Heart right ventricle (tissue), 16 donors: ENCODE measurements at regions not wholly inside any gene's neighbourhood (a gene's known extent, or its start where the extent isn't known, plus 50 kb on each side); places are given as distances from the start of the nearest gene placed in this dataset.

ENCODE experiments used
- ATAC-seq, 8 donors: fragments of 200-7000 bp; cut with Tn5 transposase; one replicate each; pipeline ENCODE4 v1.9.1; 2020; ENCODE audit warnings: mild to moderate bottlenecking in 8 of 8, moderate library complexity in 8 of 8, moderate number of reproducible peaks in 1 of 8
- DNase-seq, 2 donors: peaks; one replicate each; pipeline ENCODE4 v3.0.0-alpha.2; 2020
- H3K27ac ChIP-seq, 10 donors: fragments of 200-600 bp; sonication (generic) in 2 of 10; one replicate each; pipeline versions ENCODE4 v1.5.0 to v1.8.0; 2020 to 2022; ENCODE audit warnings: mild to moderate bottlenecking in 3 of 10
- H3K27me3 ChIP-seq, 7 donors: fragments of 200-600 bp; one replicate each; pipeline ENCODE4 v1.8.0; 2021 to 2022; ENCODE audit warnings: mild to moderate bottlenecking in 2 of 7
- H3K36me3 ChIP-seq, 9 donors: fragments of 200-600 bp; sonication (generic) in 1 of 9; one replicate each; pipeline versions ENCODE4 v1.5.0 to v1.8.0; 2020 to 2022; ENCODE audit warnings: mild to moderate bottlenecking in 2 of 9
- H3K4me1 ChIP-seq, 9 donors: fragments of 200-600 bp; sonication (generic) in 1 of 9; one replicate each; pipeline versions ENCODE4 v1.5.0 to v1.8.0; 2020 to 2022; ENCODE audit warnings: mild to moderate bottlenecking in 4 of 9
- H3K4me3 ChIP-seq, 10 donors: fragments of 200-600 bp; sonication (generic) in 2 of 10; one replicate each; pipeline versions ENCODE4 v1.5.0 to v1.8.0; 2020 to 2022; ENCODE audit warnings: mild to moderate bottlenecking in 7 of 10, moderate library complexity in 2 of 10
- H3K9me3 ChIP-seq, 11 donors: fragments of 200-600 bp in 10 of 11; sonication (generic) in 2 of 11; one replicate each; pipeline versions ENCODE4 v1.5.0 to v1.8.0; 2013 to 2022; ENCODE audit warnings: mild to moderate bottlenecking in 2 of 11, control low read depth in 1 of 11, moderate library complexity in 1 of 11
- CTCF ChIP-seq, 9 donors: fragments of 200-600 bp; sonication (generic) in 2 of 9; IDR thresholded peaks; one replicate each; pipeline versions ENCODE4 v1.5.0 to v1.8.0; 2021 to 2022; ENCODE audit warnings: antibody characterized with exemption in 9 of 9, mild to moderate bottlenecking in 5 of 9, moderate library complexity in 1 of 9
- WGBS, 2 donors: extraction: QIAGEN DNeasy Blood & Tissue Kit; methylation state at CpG; one replicate each; pipeline ENCODE4 v1.1.7; 2013; ENCODE audit warnings: inconsistent platforms in 1 of 2; 5-methylcytosine and 5-hydroxymethylcytosine counted together
- intact Hi-C, 10 donors: fragments of 100-400 bp; cut with DNase I; formaldehyde crosslinking; loops; one replicate each; pipeline versions ENCODE4 v1.11.1 to v1.14.2; 2022
- donor health status: Arrhythmogenic right ventricular cardiomyopathy.
- donor health status: ischemic (EF 13 %, LVEDD 7.1; RV severe dilation, severe dysfunction).
- donor health status: healthy with polysubstance abuse.
- donor health status: DM: no; HTN: yes; CAD: no.
- donor health status: DM: no; HTN: no; CAD: no.
- donor health status: ischemic (EF 25% LVEDD 6.9; RV normal size, moderate dysfunction).
- donor health status: ischemic (EF 25% LVEDD 5.7; RV mildly dilated, moderate dysfunction).
- donor health status: healthy.
- donor health status: DM: yes; HTN: yes; CAD: no.
- donor health status: Ischemic cardiomyopathy.
- donor health status: ischemic (EF 35%, LVEDD 5.7; RV mildly dilated, moderate dysfunction).
- donor health status: nonischemic (EF 11% LVEDD 7.7; RV severe dilation, severe dysfunction).
- donor health status: DM: yes; HTN: yes; CAD: no.
- donor health status: PGD.
- donor health status: ischemic (EF 29% LVEDD 5.4; RV normal size, mild dysfunction).
- donor health status: nonischemic (EF 23%, LVEDD 6.1; RV moderate dilation, normal function).

- intact Hi-C loops, result no loop called here
- Histone ChIP-seq H3K4me1 (no peaks in the 10 kb centered on the region), H3K4me3 (no peak overlapping the region), H3K27ac (no peak overlapping the region), H3K27me3 (no peaks in the 10 kb centered on the region), H3K9me3 (peaks cover 0 to 5% (median 0%) of the 10 kb centered on the region in 11 donors), H3K36me3 (no peaks in the 10 kb centered on the region)
- ATAC-seq (no peak), DNase-seq (no peak)
- 89 to 91% methylated on average over 1 of the region's 1 CpG for WGBS, 2 donors
- no peak for TF ChIP-seq CTCF (IDR thresholded peaks at IDR 0.05)
Measured at GRCh38 chr14:26194816-26195215, 403.0 kb downstream of the NOVA1 start.

- Histone ChIP-seq H3K9me3 (peaks cover 0 to 5% (median 0%) of the 10 kb centered on the region in 11 donors), H3K4me3 (no peak overlapping the region), H3K27me3 (no peaks in the 10 kb centered on the region), H3K4me1 (no peaks in the 10 kb centered on the region), H3K27ac (no peak overlapping the region), H3K36me3 (no peaks in the 10 kb centered on the region)
- ATAC-seq (no peak), DNase-seq (no peak)
- intact Hi-C loops, result no loop called here
- no peak for TF ChIP-seq CTCF (IDR thresholded peaks at IDR 0.05)
- 73 to 83% methylated on average over 1 of the region's 1 CpG for WGBS, 2 donors
Measured at GRCh38 chr14:26191671-26192070, 406.2 kb downstream of the NOVA1 start.

- 70% methylated on average over 4 of the region's 4 CpGs for WGBS, 2 donors
- Histone ChIP-seq H3K4me3 (no peak overlapping the region), H3K36me3 (no peaks in the 10 kb centered on the region), H3K27ac (no peak overlapping the region), H3K9me3 (peaks cover 0 to 5% (median 0%) of the 10 kb centered on the region in 11 donors), H3K27me3 (no peaks in the 10 kb centered on the region), H3K4me1 (no peaks in the 10 kb centered on the region)
- DNase-seq, result no peak
- ATAC-seq, result no peak
- intact Hi-C loops, result no loop called here
- TF ChIP-seq CTCF (IDR thresholded peaks at IDR 0.05), result no peak
Measured at GRCh38 chr14:26191123-26191522, 406.7 kb downstream of the NOVA1 start.

- Histone ChIP-seq H3K9me3 (peaks cover 0 to 5% (median 0%) of the 10 kb centered on the region in 11 donors), H3K4me1 (no peaks in the 10 kb centered on the region), H3K4me3 (no peak overlapping the region), H3K27me3 (no peaks in the 10 kb centered on the region), H3K27ac (no peak overlapping the region), H3K36me3 (no peaks in the 10 kb centered on the region)
- 48 to 57% methylated on average over 2 of the region's 2 CpGs for WGBS, 2 donors
- no peak for TF ChIP-seq CTCF (IDR thresholded peaks at IDR 0.05)
- DNase-seq (no peak), ATAC-seq (no peak)
- intact Hi-C loops, result no loop called here
Measured at GRCh38 chr14:26190646-26191045, 407.2 kb downstream of the NOVA1 start.
